ENCODE measurements at regions not wholly inside any gene's neighbourhood (a gene's known extent, or its start where the extent isn't known, plus 50 kb on each side); places are given as distances from the start of the nearest gene placed in this dataset.

GRCh38 chr17:72238157-72238673 lies 117.4 kb downstream of the SOX9 start:
- Histone ChIP-seq H3K27ac (ENCODE audit: low read length) (no peak overlapping the region), H3K4me2 (ENCODE audit: low read length) (no peak overlapping the region), H3K9ac (ENCODE audit: low read length) (no peak overlapping the region), H3K9me3 (ENCODE audit: low read length) (no peaks in the 10 kb centered on the region), H3K27me3 (ENCODE audit: low read length) (no peaks in the 10 kb centered on the region), H3K4me1 (ENCODE audit: insufficient read depth, low read length) (no peaks in the 10 kb centered on the region), H3K9me2 (replicated peaks; ENCODE audit: low read length) (no peaks in the 10 kb centered on the region), H3K79me2 (ENCODE audit: low read length) (no peaks in the 10 kb centered on the region), H3K36me3 (ENCODE audit: low read depth, low read length) (no peaks in the 10 kb centered on the region), H3K4me3 (ENCODE audit: low read length) (no peak overlapping the region), H4K20me1 (ENCODE audit: low read length) (no peaks in the 10 kb centered on the region), H2AFZ (ENCODE audit: low read length) (no peak overlapping the region), H3F3A (ENCODE audit: low read length, unreplicated experiment) (no peaks in the 10 kb centered on the region)
- intact Hi-C loops (cut with micrococcal nuclease) = loop anchor here (1.0 kb wide), 1 partner anchor 39 kb away; no protein-coding TSS in a partner anchor
- no peak for ATAC-seq
- no peak for TF ChIP-seq EZH2 (IDR thresholded peaks at IDR 0.05; ENCODE audit: low read length, unreplicated experiment)
- TF ChIP-seq EZH2phosphoT487 (IDR thresholded peaks at IDR 0.05; ENCODE audit: borderline replicate concordance, low read length) = no peak
- TF ChIP-seq CTCF (conservative IDR thresholded peaks at IDR 0.05; ENCODE audit: low read depth, low read length) = no peak
- ChIA-PET CTCF (no interaction called here), POLR2A (ENCODE audit: unreplicated experiment) (no interaction called here)
- BruUV-seq (replicated peaks) = no TSS peak
- no peak for DNase-seq

DNA sequence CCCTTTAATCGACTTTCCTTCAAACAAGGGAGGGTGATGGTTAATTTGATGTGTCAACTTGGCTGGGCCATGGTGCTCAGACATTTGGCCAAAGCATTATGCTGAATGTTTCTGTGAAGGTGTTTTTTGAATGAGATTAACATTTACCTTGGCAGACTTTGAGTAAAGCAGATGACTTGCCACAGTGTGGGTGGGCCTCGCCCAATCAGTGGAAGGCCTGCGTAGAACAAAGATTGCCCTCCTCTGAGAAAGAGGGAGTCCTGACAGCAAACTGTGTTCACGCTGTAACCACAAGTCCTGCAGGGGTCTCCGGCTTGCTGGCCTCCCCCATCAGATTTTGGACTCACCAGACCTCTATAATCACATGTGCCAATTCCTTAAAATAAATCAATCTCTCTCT lies 118.7 kb downstream of the SOX9 start:
- no peaks in the 10 kb centered on the region for H4K20me1 ChIP-seq (ENCODE audit: low read length)
- no peaks in the 10 kb centered on the region for H3K27me3 ChIP-seq (ENCODE audit: low read length)
- no peak overlapping the region for H3K4me2 ChIP-seq (ENCODE audit: low read length)
- 0 out of 2 replicates have a peak, but pooled peaks cover under 1% of the 10 kb centered on the region for H3K4me1 ChIP-seq (ENCODE audit: insufficient read depth, low read length)
- H3K9me2 ChIP-seq (replicated peaks; ENCODE audit: low read length) = no peaks in the 10 kb centered on the region
- no peaks in the 10 kb centered on the region for H3K9me3 ChIP-seq (ENCODE audit: low read length)
- H3K9ac ChIP-seq (ENCODE audit: low read length) = no peak overlapping the region
- DNase-seq (no peak), ATAC-seq (no peak)
- CTCF ChIA-PET = no interaction called here
- no peak overlapping the region for H3K27ac ChIP-seq (ENCODE audit: low read length)
- BruUV-seq (replicated peaks) = no TSS peak
- TF ChIP-seq EZH2 (IDR thresholded peaks at IDR 0.05; ENCODE audit: low read length, unreplicated experiment) (no peak), EZH2phosphoT487 (IDR thresholded peaks at IDR 0.05; ENCODE audit: borderline replicate concordance, low read length) (no peak), CTCF (conservative IDR thresholded peaks at IDR 0.05; ENCODE audit: low read depth, low read length) (no peak)
- no peaks in the 10 kb centered on the region for H3K36me3 ChIP-seq (ENCODE audit: low read depth, low read length)
- no peak overlapping the region for H3K4me3 ChIP-seq (ENCODE audit: low read length)
- H2AFZ ChIP-seq (ENCODE audit: low read length) = no peak overlapping the region
- intact Hi-C loops (cut with micrococcal nuclease) = no loop called here
- POLR2A ChIA-PET (ENCODE audit: unreplicated experiment) = no interaction called here
- no peaks in the 10 kb centered on the region for H3F3A ChIP-seq (ENCODE audit: low read length, unreplicated experiment)
- no peaks in the 10 kb centered on the region for H3K79me2 ChIP-seq (ENCODE audit: low read length)

DNA sequence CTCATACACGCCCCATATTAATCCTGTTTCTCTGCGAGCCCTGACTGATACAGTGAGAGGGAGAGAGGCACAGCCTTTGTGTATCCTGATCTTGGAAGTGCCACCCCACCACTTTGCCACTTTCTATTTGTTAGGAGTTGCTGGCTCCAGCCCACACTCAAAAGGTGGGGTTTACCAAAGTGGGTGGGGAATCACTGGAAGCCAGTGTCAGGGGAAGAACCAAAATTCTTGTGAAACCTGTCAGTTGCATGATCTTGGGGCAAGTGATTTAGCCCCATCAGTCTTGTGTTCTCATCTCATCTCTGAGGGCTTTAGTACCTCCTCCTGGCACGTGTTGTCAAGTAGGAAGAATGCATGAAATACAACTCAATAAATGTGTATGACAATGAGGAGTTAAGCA lies 119.5 kb downstream of the SOX9 start:
- H4K20me1 ChIP-seq (ENCODE audit: low read length) = no peaks in the 10 kb centered on the region
- no TSS peak for BruUV-seq (replicated peaks)
- no peak for TF ChIP-seq EZH2phosphoT487 (IDR thresholded peaks at IDR 0.05; ENCODE audit: borderline replicate concordance, low read length)
- no peak for TF ChIP-seq EZH2 (IDR thresholded peaks at IDR 0.05; ENCODE audit: low read length, unreplicated experiment)
- no peak for TF ChIP-seq CTCF (conservative IDR thresholded peaks at IDR 0.05; ENCODE audit: low read depth, low read length)
- no peak overlapping the region for H3K27ac ChIP-seq (ENCODE audit: low read length)
- H3K36me3 ChIP-seq (ENCODE audit: low read depth, low read length) = no peaks in the 10 kb centered on the region
- H3K27me3 ChIP-seq (ENCODE audit: low read length) = no peaks in the 10 kb centered on the region
- no peaks in the 10 kb centered on the region for H3K9me2 ChIP-seq (replicated peaks; ENCODE audit: low read length)
- ATAC-seq = no peak
- ChIA-PET CTCF (no interaction called here), POLR2A (ENCODE audit: unreplicated experiment) (no interaction called here)
- intact Hi-C loops (cut with micrococcal nuclease) = loop anchor here (5.0 to 10.0 kb wide), 2 partner anchors 116 to 157 kb away; partner anchors contain the start of gene SOX9
- H3K4me1 ChIP-seq (ENCODE audit: insufficient read depth, low read length) = peaks cover 8% of the 10 kb centered on the region
- H3K9me3 ChIP-seq (ENCODE audit: low read length) = no peaks in the 10 kb centered on the region
- no peak overlapping the region for H3K4me2 ChIP-seq (ENCODE audit: low read length)
- no peak overlapping the region for H3K4me3 ChIP-seq (ENCODE audit: low read length)
- no peak for DNase-seq
- no peak overlapping the region for H2AFZ ChIP-seq (ENCODE audit: low read length)
- no peak overlapping the region for H3K9ac ChIP-seq (ENCODE audit: low read length)
- H3F3A ChIP-seq (ENCODE audit: low read length, unreplicated experiment) = no peaks in the 10 kb centered on the region
- no peaks in the 10 kb centered on the region for H3K79me2 ChIP-seq (ENCODE audit: low read length)

Measured in PC-3 (cell line).